NT2/D1 (cell line): ENCODE measurements at regions not wholly inside any gene's neighbourhood (a gene's known extent, or its start where the extent isn't known, plus 50 kb on each side); places are given as distances from the start of the nearest gene placed in this dataset.

Source experiments
- SUZ12 ChIP-seq: IDR thresholded peaks from 2 replicates; pipeline ENCODE4 v1.6.1; 2011; ENCODE audit not compliant: insufficient read length, insufficient read depth; ENCODE audit errors: extremely low read depth
- YY1 ChIP-seq: IDR thresholded peaks from 2 replicates; pipeline ENCODE4 v1.6.1; 2011; ENCODE audit not compliant: insufficient read length, insufficient read depth
- ZNF274 ChIP-seq: IDR thresholded peaks from 2 replicates; pipeline ENCODE4 v1.6.1; 2011; ENCODE audit warnings: mild to moderate bottlenecking, low read depth, low read length

DNA sequence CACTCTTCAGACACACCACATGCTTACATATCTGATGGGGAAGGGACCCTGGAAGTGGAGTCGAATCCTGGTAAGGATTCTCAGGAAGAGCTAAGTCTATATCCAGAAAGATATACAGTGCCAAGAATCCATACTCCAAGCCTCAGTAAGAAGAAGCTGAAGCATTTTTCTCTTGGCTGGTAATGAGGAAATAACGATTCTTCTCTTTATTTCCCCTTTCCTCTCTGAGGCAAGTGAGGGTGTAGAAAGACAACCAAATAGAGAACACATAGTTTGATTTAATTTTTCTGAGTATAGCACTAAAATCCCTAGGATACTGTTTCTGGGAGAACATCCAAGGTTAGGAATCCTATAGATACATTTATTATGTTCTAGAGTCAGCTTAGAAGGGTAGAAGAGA lies 857.3 kb downstream of the TUSC7 start:
- TF ChIP-seq ZNF274 (no peak), YY1 (no peak), SUZ12 (no peak)
